NCI-H1048 (cell line): ENCODE measurements at regions not wholly inside any gene's neighbourhood (a gene's known extent, or its start where the extent isn't known, plus 50 kb on each side); places are given as distances from the start of the nearest gene placed in this dataset.

ENCODE experiments used
- DNase-seq: peaks from one replicate; lab custom pipeline; 2025; lab: John Stamatoyannopoulos, UW

- DNase-seq = no peak
Observed at GRCh38 chr2:19300961-19301360, 57.5 kb downstream of the OSR1 start.

GRCh38 chr2:19299522-19299921, 58.9 kb downstream of the OSR1 start:
- no peak for DNase-seq

GRCh38 chr2:19299032-19299431, 59.4 kb downstream of the OSR1 start:
- DNase-seq = no peak

DNA sequence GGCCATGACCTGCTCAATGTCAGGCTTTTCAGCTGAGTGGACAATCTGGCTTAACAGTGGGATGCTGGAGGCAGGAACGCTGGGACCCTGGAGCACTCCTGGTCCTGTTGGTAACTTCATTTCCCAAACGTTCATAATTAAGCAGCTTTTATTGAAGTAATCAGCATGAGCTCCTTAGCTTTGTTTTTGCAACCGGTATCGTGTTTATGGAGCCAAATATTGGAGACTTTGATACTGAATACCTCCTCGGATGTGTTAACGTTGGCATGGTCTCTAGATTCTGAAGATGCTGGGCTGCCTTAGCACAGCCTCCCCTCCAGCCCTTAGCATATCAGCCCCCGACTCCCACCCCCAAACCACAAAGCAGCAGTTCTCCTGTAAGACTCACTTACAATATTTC, 60.7 kb downstream of the OSR1 start:
- no peak for DNase-seq

DNA sequence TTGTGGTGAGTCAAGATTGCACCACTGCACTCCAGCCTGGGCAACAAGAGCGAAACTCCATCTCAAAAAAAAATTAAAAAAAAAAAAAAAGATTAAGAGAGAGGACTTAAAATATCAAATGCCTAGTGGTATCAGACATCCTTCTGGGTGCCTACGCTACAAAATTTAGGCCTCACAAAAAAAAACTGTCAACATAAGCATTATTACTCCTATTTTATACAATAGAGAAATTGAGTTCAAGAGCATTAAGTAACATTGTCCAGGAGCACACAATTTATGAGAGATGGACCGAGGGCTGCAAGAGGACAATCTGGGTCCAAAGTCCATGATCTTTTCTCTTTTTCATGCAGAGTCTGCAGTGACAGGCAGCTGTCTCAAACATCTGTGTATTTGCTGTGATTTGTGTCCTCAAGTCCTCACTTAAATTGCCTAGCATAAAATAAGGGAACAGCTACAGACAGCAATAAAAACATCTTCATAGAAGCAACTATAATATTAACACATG, 62.4 kb downstream of the OSR1 start:
- no peak for DNase-seq

GRCh38 chr2:19292007-19292406, 66.4 kb downstream of the OSR1 start:
- no peak for DNase-seq

- no peak for DNase-seq
Observed at GRCh38 chr2:19288291-19288690, 70.1 kb downstream of the OSR1 start.

DNA sequence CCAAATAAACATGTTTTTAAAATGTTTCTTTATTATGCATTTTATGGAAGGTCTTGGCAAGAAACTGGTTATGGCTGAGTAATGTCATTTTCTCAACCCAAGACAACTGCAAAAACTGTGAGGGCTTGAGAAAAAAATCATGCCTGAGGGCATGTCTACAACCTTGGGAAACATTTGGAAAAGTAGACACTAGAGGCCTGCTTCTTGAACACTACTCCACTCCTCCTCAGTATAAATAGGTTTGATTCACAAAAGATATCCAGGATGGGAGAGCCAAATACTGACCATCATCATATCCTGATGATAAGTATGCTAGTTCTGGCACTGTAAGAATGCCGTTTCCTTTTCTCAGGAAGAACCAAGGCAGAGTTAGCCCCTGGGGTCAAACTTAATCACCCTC, 71.1 kb downstream of the OSR1 start:
- no peak for DNase-seq

DNA sequence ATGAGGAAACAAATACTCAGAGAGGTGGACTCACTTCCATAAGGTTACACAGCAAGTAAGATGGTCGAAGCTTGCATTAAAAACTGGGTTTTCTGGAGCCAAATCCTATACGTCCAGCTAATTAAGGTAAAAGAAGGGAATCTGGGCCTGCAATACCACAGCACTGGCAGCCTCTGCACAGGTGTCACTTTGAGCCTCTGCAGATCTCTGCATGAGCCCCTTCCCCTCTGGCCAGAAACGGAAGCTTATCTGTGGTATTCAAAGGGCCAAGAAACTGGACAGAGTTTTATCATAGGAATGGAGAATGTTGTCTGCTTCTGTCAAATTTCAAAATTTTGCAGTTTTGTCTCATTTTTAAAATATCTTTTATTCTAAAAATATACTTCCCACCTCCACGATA, 76.1 kb downstream of the OSR1 start:
- DNase-seq = no peak

GRCh38 chr2:19274439-19274838, 84.0 kb downstream of the OSR1 start:
- no peak for DNase-seq

- DNase-seq = no peak
Observed at GRCh38 chr2:19272941-19273470, 85.4 kb downstream of the OSR1 start.

DNA sequence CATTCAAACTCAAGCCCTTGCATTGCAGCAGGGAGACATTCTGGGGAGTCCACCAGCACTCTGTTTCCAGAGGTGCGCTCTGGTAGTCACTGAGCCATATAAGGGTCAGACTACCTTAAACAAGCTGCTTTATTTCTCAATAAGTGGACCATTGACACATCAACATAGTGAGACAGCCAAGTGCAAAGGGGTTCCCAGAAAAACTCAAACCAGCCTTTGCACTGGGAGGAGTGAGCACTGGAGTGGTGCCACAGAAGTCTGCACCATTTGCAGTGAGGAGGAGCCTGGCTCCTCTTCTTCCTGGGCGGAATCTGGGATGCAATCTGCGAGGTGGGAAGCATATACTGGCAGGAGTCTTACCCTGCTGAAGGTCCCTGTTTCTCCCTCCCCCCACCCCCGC, 86.4 kb downstream of the OSR1 start:
- DNase-seq = no peak

DNA sequence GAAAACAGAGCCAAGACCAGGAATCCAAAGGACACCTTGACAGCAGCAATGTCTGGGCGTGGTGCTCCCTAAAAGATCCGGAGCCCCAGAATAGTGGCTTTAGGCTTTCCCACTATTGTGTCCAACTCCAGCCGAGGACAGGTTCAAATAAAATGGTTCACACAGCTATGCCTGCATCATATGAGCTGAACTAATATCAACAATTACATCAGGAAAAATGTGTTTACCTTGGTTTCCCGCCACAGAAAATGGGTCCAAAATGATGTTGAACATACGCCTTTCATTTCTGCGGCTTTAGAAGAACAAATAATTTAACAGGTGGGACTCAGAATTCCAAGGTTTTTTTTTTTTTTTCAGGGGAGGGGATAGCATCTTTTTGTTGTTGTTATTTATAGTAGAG, 93.6 kb downstream of the OSR1 start:
- DNase-seq = no peak

GRCh38 chr2:19262150-19262549, 96.3 kb downstream of the OSR1 start:
- no peak for DNase-seq

- DNase-seq = no peak
Observed at GRCh38 chr2:19261061-19261460, 97.4 kb downstream of the OSR1 start.

DNA sequence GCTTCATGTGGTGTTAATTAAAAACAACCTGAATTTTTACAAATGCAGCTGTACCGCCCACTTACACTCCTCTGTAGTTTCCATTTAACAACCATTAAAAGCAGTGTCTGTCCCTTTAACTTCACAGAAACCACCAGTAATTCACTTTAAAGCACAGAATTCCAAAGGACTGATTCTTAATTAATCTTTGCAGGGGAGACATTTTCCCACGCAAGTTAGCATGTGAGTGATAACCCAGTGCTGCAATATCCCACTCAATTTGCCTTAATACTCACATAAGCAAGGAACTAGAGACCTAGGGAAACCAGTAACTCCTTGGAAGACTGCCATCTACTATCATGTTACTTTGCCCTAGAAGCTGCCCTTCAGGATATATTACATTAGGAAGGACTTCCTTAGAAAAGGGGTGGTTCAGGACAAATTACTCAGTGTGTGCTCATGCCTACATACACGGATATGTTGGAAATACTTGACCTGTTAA, 102.3 kb downstream of the OSR1 start:
- no peak for DNase-seq

- no peak for DNase-seq
Observed at GRCh38 chr2:19255481-19255880, 102.9 kb downstream of the OSR1 start.

DNA sequence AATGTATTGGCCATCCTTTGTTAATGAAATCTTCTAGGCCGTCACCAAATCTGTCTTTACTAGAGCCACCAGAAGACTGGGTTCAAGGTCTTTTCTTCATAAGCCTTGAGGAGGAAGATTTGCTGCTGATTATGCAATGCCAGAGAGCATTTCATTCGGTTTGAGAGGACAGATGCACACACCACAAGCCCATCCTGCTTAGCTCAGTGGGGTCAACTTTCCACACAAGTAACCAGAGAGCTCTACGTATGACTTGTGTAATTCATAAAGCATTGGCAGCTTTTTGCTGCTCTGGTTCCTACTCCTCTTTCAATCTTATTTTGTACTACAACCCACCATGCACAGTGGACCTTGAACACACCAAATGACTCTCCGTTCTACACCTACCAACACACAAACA, 106.9 kb downstream of the OSR1 start:
- DNase-seq = no peak

DNA sequence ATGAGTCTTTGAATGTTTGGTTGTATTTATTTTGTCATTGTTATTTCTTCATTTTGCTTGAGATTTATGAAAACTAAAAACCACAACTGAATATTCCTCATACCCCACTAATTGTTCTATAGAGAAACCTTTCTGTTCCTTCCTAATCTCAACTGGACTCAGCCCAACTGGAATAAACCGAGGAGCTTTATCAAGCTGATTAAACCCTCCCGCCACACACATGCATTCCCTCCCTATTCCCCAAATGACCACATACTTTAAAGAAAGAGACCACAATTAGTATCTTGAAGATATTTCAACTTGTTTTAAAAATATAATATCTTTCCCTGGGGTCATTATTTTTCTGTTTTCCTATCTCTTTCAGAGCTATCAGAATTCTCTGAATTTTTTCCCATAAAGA, 107.5 kb downstream of the OSR1 start:
- DNase-seq = no peak

DNA sequence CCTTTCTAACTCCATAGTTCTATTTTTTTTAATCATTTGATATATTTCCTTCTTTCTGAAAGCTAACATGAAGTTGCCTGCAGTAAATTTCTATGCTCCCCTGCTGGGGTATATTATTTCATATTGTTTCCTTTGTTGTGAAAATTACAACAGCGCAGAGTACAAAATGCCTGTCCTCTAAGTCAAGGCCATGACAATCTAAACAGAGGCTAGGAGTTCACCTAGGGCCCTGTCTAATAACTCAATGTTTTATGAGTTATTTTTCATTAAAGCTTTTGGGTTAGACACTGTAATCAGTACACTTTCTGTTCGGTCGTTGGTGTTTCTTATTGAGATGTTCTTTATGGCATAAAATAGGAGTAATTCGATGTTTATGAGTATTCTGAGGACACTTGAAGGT, 111.2 kb downstream of the OSR1 start:
- DNase-seq = no peak

DNA sequence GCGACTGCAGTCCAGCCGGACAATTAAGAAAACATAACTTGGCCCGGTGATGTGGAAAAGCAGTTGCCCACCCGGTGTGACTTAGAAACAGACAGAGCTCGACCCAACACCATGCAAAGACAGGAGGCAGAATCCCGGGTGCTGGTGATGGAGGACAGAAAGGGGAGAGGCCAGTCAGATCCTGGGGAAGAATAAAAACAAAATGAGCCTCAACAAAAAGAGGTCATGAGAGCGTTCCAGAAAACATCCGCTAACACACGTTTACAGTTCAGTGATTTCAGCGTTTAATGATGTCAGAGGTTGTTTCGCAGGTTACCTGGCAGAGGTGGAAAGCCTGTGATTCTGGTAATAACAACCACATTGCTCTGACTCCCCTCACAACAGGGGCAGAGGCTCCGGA, 111.9 kb downstream of the OSR1 start:
- DNase-seq = no peak

GRCh38 chr2:19244460-19245363, 113.7 kb downstream of the OSR1 start:
- no peak for DNase-seq

DNA sequence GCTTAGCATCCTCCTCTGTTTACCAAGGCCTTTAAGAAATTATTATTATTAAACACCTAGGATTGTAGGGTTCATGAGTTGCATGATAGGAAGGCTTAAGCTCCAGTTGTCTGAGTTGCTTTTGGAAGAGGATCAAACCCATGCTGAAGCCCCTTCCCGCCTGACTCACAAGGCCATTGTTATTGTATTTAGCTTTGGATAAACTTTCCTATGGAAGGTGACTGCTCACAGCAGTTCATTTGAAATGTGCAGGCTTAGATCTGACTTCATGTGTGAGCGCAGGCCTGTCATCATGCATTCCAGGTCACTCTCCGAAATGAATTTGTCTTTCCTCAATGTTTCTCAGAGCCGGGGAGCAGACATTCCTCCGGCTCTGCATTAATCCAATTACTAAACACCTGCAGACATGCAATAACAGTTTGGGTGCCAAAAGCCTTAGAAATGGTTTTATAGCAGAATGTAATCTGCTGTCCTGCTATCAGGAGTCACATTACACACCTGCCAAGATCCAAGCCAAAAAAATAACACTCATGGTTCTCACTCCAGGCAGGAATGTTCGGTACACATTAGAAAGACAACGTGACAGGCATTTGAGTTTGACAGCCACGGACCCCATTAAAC, 119.9 kb downstream of the OSR1 start:
- no peak for DNase-seq
